ENCODE measurements at regions not wholly inside any gene's neighbourhood (a gene's known extent, or its start where the extent isn't known, plus 50 kb on each side); places are given as distances from the start of the nearest gene placed in this dataset.

GRCh38 chr1:209500993-209501392, 82.5 kb upstream of the CAMK1G start:
- TF ChIP-seq CTCF (IDR thresholded peaks at IDR 0.05) (no peak), ZFX (IDR thresholded peaks at IDR 0.05; ENCODE audit: borderline replicate concordance) (no peak)
